Ovary (tissue), 3 donors: ENCODE measurements at regions not wholly inside any gene's neighbourhood (a gene's known extent, or its start where the extent isn't known, plus 50 kb on each side); places are given as distances from the start of the nearest gene placed in this dataset.

Experiments used
- CTCF ChIP-seq, 3 donors: fragments of 450-650 bp in 2 of 3; fragments of 200-600 bp in 1 of 3; IDR thresholded peaks; one replicate each; pipeline versions ENCODE4 v1.5.1 to v1.8.0; 2016 to 2022; ENCODE audit warnings: antibody characterized with exemption in 3 of 3, mild to moderate bottlenecking in 1 of 3
- POLR2A ChIP-seq: fragments of 450-650 bp; IDR thresholded peaks from one replicate; pipeline ENCODE4 v1.6.1; 2017; ENCODE audit warnings: antibody characterized with exemption, mild to moderate bottlenecking, moderate library complexity
- donor health status: DM: no; HTN: no; CAD: no.

GRCh38 chr12:18953505-18953904, 176.0 kb upstream of the PLEKHA5 start:
- TF ChIP-seq CTCF (IDR thresholded peaks at IDR 0.05) = no peak
- no peak for TF ChIP-seq POLR2A
